IPS-11a (cell line): ENCODE measurements at regions not wholly inside any gene's neighbourhood (a gene's known extent, or its start where the extent isn't known, plus 50 kb on each side); places are given as distances from the start of the nearest gene placed in this dataset.
"Not testable (repeated sequence)": the region's sequence is repeated elsewhere in the genome, so short reads cannot be mapped to it uniquely, and the experiment has no call there.

Source experiments
- H3K4me3 ChIP-seq: one replicate; pipeline ENCODE4 v1.5.1; 2013; ENCODE audit warnings: low read depth, low read length, control low read depth

- no peak overlapping the region for H3K4me3 ChIP-seq
Measured at GRCh38 chr14:22221508-22221907, 367.5 kb downstream of the DAD1 start.

GRCh38 chr14:22220427-22220826 is 368.6 kb downstream of the DAD1 start:
- no peak overlapping the region for H3K4me3 ChIP-seq

GRCh38 chr14:22218728-22219127 is 370.3 kb downstream of the DAD1 start:
- H3K4me3 ChIP-seq, result no peak overlapping the region

- no peak overlapping the region for H3K4me3 ChIP-seq
Measured at GRCh38 chr14:22213120-22213519, 375.9 kb downstream of the DAD1 start.

- no peak overlapping the region for H3K4me3 ChIP-seq
Measured at GRCh38 chr14:22210906-22211305, 378.1 kb downstream of the DAD1 start.

- no peak overlapping the region for H3K4me3 ChIP-seq
Measured at GRCh38 chr14:22210026-22210425, 379.0 kb downstream of the DAD1 start.

GRCh38 chr14:22203036-22203435 is 386.0 kb downstream of the DAD1 start:
- H3K4me3 ChIP-seq, result no peak overlapping the region

GRCh38 chr14:22202313-22202712 is 386.7 kb downstream of the DAD1 start:
- H3K4me3 ChIP-seq, result no peak overlapping the region

- H3K4me3 ChIP-seq, result no peak overlapping the region
Measured at GRCh38 chr14:22200977-22201605, 387.9 kb downstream of the DAD1 start.

- not testable (repeated sequence) for H3K4me3 ChIP-seq
Measured at GRCh38 chr14:22200131-22200530, 388.9 kb downstream of the DAD1 start.

- no peak overlapping the region for H3K4me3 ChIP-seq
Measured at GRCh38 chr14:22194664-22195063, 394.4 kb downstream of the DAD1 start.

- H3K4me3 ChIP-seq, result no peak overlapping the region
Measured at GRCh38 chr14:22190411-22191191, 398.4 kb downstream of the DAD1 start.

GRCh38 chr14:22189881-22190280 is 399.1 kb downstream of the DAD1 start:
- no peak overlapping the region for H3K4me3 ChIP-seq

GRCh38 chr14:22188318-22188717 is 400.7 kb downstream of the DAD1 start:
- H3K4me3 ChIP-seq, result no peak overlapping the region

GRCh38 chr14:22185789-22186188 is 403.2 kb downstream of the DAD1 start:
- no peak overlapping the region for H3K4me3 ChIP-seq

- H3K4me3 ChIP-seq, result no peak overlapping the region
Measured at GRCh38 chr14:22185191-22185590, 403.8 kb downstream of the DAD1 start.

- H3K4me3 ChIP-seq, result no peak overlapping the region
Measured at GRCh38 chr14:22184830-22185168, 404.2 kb downstream of the DAD1 start.

- H3K4me3 ChIP-seq, result no peak overlapping the region
Measured at GRCh38 chr14:22184157-22184829, 404.7 kb downstream of the DAD1 start.

GRCh38 chr14:22180045-22180444 is 409.0 kb downstream of the DAD1 start:
- H3K4me3 ChIP-seq, result no peak overlapping the region

- no peak overlapping the region for H3K4me3 ChIP-seq
Measured at GRCh38 chr14:22179190-22179589, 409.8 kb downstream of the DAD1 start.

- no peak overlapping the region for H3K4me3 ChIP-seq
Measured at GRCh38 chr14:22178333-22178839, 410.6 kb downstream of the DAD1 start.

GRCh38 chr14:22177870-22178269 is 411.2 kb downstream of the DAD1 start:
- no peak overlapping the region for H3K4me3 ChIP-seq
